Dendritic cell treated with granulocyte-macrophage colony-stimulating factor and Interleukin-4, amounts not matched to agents 40 ng/mL and 50 ng/mL, for 4 days (primary cell): ENCODE measurements at regions not wholly inside any gene's neighbourhood (a gene's known extent, or its start where the extent isn't known, plus 50 kb on each side); places are given as distances from the start of the nearest gene placed in this dataset.
"Not testable (repeated sequence)": the region's sequence is repeated elsewhere in the genome, so short reads cannot be mapped to it uniquely, and the experiment has no call there.

Experiments used
- H3K27ac Mint-ChIP-seq: one replicate; pipeline ENCODE4 v1.8.0; 2022; ENCODE audit warnings: mild to moderate bottlenecking, mixed read lengths
- H3K27me3 Mint-ChIP-seq: one replicate; pipeline ENCODE4 v1.8.0; 2022; ENCODE audit warnings: mild to moderate bottlenecking, mixed read lengths
- H3K36me3 Mint-ChIP-seq: one replicate; pipeline ENCODE4 v1.8.0; 2022; ENCODE audit warnings: low read depth, mixed read lengths
- H3K4me1 Mint-ChIP-seq: one replicate; pipeline ENCODE4 v1.8.0; 2022; ENCODE audit warnings: low read depth, mixed read lengths
- H3K4me3 Mint-ChIP-seq: one replicate; pipeline ENCODE4 v1.8.0; 2022; ENCODE audit warnings: mild to moderate bottlenecking, moderate library complexity, mixed read lengths
- H3K9me3 Mint-ChIP-seq: one replicate; pipeline ENCODE4 v1.8.0; 2022; ENCODE audit warnings: mixed read lengths
- intact Hi-C: fragments of 100-400 bp; cut with micrococcal nuclease; formaldehyde crosslinking; loops from one replicate; pipeline ENCODE4 v1.15.0; 2022

- Mint-ChIP-seq H3K27ac (no peak overlapping the region), H3K4me3 (no peak overlapping the region)
- intact Hi-C loops: no loop called here
Measured at GRCh38 chr6:78131521-78131920, 478.7 kb downstream of the MEI4 start.

GRCh38 chr6:78132671-78133410, 480.0 kb downstream of the MEI4 start:
- no peak overlapping the region for H3K4me3 Mint-ChIP-seq
- H3K27ac Mint-ChIP-seq: no peak overlapping the region
- peaks cover 68% of the 10 kb centered on the region for H3K9me3 Mint-ChIP-seq
- no peaks in the 10 kb centered on the region for H3K4me1 Mint-ChIP-seq
- H3K27me3 Mint-ChIP-seq: no peaks in the 10 kb centered on the region
- H3K36me3 Mint-ChIP-seq: no peaks in the 10 kb centered on the region
- intact Hi-C loops: no loop called here

More at GRCh38 chr6:78131521-78131920, 478.7 kb downstream of the MEI4 start:
- no peaks in the 10 kb centered on the region for H3K36me3 Mint-ChIP-seq
- H3K27me3 Mint-ChIP-seq: no peaks in the 10 kb centered on the region
- H3K4me1 Mint-ChIP-seq: no peaks in the 10 kb centered on the region
- H3K9me3 Mint-ChIP-seq: peaks cover 64% of the 10 kb centered on the region

DNA sequence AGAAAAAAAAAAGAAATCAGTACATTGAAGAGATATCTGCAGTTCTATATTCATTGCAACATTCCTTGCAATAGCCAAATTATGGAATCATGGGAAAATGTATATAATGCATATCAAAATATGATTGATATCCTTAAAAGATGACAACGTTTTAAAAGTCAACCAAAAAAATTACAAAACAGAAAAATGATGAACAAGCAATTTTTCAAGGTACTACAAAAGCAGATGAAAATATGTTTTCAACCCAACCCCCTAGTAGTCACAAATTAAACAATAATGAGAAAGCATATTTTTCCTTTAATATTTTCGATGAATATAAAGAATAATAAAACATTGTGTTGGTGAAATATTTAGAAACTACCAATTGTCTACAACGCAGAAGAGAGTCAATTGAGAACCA, 497.6 kb downstream of the MEI4 start:
- Mint-ChIP-seq H3K27ac (no peak overlapping the region), H3K4me1 (no peaks in the 10 kb centered on the region), H3K9me3 (peaks cover 55% of the 10 kb centered on the region), H3K36me3 (no peaks in the 10 kb centered on the region), H3K4me3 (no peak overlapping the region), H3K27me3 (no peaks in the 10 kb centered on the region)
- intact Hi-C loops: no loop called here

GRCh38 chr6:78153976-78154375, 501.1 kb downstream of the MEI4 start:
- Mint-ChIP-seq H3K9me3 (peaks cover 50% of the 10 kb centered on the region), H3K27me3 (no peaks in the 10 kb centered on the region), H3K27ac (no peak overlapping the region), H3K36me3 (no peaks in the 10 kb centered on the region), H3K4me3 (no peak overlapping the region), H3K4me1 (no peaks in the 10 kb centered on the region)
- intact Hi-C loops: no loop called here

- H3K9me3 Mint-ChIP-seq: peaks cover 29% of the 10 kb centered on the region
- no peaks in the 10 kb centered on the region for H3K27me3 Mint-ChIP-seq
- no peaks in the 10 kb centered on the region for H3K36me3 Mint-ChIP-seq
- H3K4me1 Mint-ChIP-seq: no peaks in the 10 kb centered on the region
- intact Hi-C loops: no loop called here
- H3K27ac Mint-ChIP-seq: no peak overlapping the region
- no peak overlapping the region for H3K4me3 Mint-ChIP-seq
Measured at GRCh38 chr6:78157606-78158005, 504.8 kb downstream of the MEI4 start.

DNA sequence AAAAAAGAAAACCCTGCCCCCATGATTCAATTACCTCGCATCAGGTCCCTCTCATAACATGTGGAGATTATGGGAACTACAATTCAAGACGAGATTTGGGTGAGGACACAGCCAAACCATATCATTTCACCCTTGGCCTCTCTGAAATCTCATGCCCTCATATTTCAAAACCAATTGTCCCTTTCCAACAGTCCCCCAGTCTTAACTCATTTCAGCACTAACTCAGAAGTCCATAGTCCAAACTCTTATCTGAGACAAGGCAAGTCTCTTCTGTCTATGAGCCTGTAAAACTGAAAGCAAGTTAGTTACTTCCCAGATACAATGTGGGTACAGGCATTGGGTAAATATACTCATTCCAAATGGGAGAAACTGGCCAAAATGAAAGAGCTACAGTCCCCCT, 536.1 kb downstream of the MEI4 start:
- Mint-ChIP-seq H3K36me3 (no peaks in the 10 kb centered on the region), H3K27me3 (no peaks in the 10 kb centered on the region), H3K4me3 (no peak overlapping the region), H3K27ac (no peak overlapping the region), H3K9me3 (peaks cover 35% of the 10 kb centered on the region), H3K4me1 (no peaks in the 10 kb centered on the region)
- intact Hi-C loops: no loop called here

DNA sequence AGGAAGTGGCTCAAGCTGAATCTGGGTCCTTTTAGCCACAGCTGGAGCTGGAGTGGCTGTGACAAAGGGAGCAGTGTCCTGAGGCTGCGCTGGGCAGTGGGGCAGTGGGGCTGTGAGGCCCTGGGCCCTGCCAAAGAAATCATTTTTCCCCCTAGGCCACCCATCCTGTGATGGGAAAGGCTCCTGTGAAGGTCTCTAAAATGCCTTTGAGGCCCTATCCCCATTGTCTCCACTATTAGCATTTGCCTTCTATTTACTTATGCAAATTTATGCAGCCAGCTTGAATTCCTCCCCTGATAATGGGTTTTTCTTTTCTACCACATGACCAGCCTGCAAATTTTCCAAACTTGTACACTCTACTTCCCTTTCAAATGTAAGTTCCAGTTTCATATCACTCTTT, 539.2 kb downstream of the MEI4 start:
- Mint-ChIP-seq H3K4me1 (no peaks in the 10 kb centered on the region), H3K36me3 (no peaks in the 10 kb centered on the region), H3K9me3 (peaks cover 26% of the 10 kb centered on the region), H3K27ac (no peak overlapping the region), H3K4me3 (no peak overlapping the region), H3K27me3 (no peaks in the 10 kb centered on the region)
- intact Hi-C loops: no loop called here

DNA sequence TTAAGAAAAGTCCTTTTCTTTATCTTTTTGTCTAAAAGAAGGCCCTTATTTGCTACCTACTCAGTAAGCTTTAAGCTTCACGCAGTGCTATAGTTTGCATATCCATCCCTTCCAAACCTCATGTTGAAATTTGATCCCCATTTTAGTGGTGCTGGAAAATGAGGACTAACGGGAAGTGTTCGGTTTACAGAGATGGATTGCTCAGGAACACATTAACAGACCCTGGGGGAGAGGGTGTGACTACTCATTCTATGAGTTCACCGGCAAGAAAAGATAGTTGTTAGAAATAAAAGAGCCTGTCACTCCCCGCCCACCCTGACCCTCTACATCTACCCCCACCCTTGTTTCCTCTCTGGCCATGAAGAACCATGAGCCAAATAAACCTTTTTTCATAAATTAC, 546.2 kb downstream of the MEI4 start:
- no peaks in the 10 kb centered on the region for H3K4me1 Mint-ChIP-seq

DNA sequence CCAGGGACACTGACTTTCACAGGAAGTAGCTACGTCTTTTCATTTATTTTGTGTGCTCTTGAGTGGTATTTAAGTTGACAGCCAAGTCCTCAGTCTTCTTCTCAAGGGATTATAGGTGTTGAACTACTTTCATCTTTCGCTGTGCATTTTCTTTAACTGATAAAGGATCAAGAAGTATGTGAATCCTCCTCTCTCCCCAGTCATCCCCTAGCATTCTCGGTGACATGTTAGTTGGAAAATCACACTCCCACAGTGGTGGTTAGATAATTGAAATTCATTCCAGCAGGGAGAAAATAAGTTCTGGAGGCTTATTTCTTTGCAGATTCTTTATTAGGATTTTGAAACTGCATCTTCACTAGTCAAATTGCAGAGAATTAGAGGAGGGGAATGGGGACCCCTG, 569.4 kb downstream of the MEI4 start:
- H3K4me1 Mint-ChIP-seq: no peaks in the 10 kb centered on the region

More for the DNA sequence above, 546.2 kb downstream of the MEI4 start:
- Mint-ChIP-seq H3K9me3 (no peaks in the 10 kb centered on the region), H3K27ac (no peak overlapping the region), H3K4me3 (no peak overlapping the region), H3K36me3 (no peaks in the 10 kb centered on the region), H3K27me3 (no peaks in the 10 kb centered on the region)
- intact Hi-C loops: no loop called here

DNA sequence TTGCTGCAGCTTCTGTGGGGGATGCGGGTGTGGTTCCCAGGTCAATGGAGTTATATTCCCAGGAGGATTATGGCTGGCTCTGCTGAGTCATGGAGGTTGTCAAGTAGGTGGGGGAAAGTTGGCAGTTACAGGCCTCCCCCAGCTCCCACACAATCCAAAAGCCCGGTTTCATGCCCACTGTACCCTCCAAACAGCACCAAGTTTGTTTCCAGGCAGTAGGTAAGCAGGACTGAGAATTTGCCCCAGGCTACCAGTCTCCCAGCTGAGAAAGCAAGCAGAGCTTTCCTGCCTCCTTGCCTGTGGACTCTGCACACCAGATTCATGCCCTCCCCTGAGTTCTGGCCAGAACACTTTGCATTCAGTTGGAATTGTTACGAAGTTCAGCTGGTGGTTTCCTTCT, 578.2 kb downstream of the MEI4 start:
- Mint-ChIP-seq H3K27ac (no peak overlapping the region), H3K36me3 (no peaks in the 10 kb centered on the region), H3K27me3 (no peaks in the 10 kb centered on the region), H3K4me3 (no peak overlapping the region), H3K4me1 (no peaks in the 10 kb centered on the region), H3K9me3 (peaks cover 35% of the 10 kb centered on the region)
- intact Hi-C loops: no loop called here

More for the DNA sequence above, 569.4 kb downstream of the MEI4 start:
- intact Hi-C loops: no loop called here
- H3K27ac Mint-ChIP-seq: no peak overlapping the region
- peaks cover 9% of the 10 kb centered on the region for H3K9me3 Mint-ChIP-seq
- H3K36me3 Mint-ChIP-seq: no peaks in the 10 kb centered on the region
- H3K4me3 Mint-ChIP-seq: no peak overlapping the region
- H3K27me3 Mint-ChIP-seq: no peaks in the 10 kb centered on the region

DNA sequence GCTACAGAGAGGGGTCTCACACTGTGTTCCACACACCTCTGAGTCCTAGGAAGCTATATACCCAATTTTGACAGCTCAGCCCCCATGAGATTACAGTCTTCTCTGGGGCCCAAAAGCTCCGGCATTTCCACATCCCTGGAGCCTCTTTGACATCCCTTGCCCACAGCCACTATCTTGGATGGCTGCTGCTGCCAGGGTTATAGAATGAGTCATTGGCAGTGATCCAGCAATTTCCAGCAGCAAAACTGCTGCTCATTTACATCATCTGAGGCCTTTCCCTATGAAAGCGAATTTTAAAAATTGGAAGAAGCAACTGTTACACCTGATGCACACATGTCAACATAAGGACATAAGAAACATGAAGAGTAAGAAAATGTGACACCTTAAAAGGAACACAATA, 590.7 kb downstream of the MEI4 start:
- intact Hi-C loops: no loop called here
- peaks cover 28% of the 10 kb centered on the region for H3K9me3 Mint-ChIP-seq
- H3K36me3 Mint-ChIP-seq: no peaks in the 10 kb centered on the region
- H3K27ac Mint-ChIP-seq: no peak overlapping the region
- no peaks in the 10 kb centered on the region for H3K27me3 Mint-ChIP-seq
- no peaks in the 10 kb centered on the region for H3K4me1 Mint-ChIP-seq
- no peak overlapping the region for H3K4me3 Mint-ChIP-seq

GRCh38 chr6:78251931-78252330, 599.1 kb downstream of the MEI4 start:
- H3K36me3 Mint-ChIP-seq: no peaks in the 10 kb centered on the region
- peaks cover 13% of the 10 kb centered on the region for H3K9me3 Mint-ChIP-seq
- no peak overlapping the region for H3K27ac Mint-ChIP-seq
- H3K27me3 Mint-ChIP-seq: no peaks in the 10 kb centered on the region
- intact Hi-C loops: no loop called here
- H3K4me1 Mint-ChIP-seq: no peaks in the 10 kb centered on the region
- H3K4me3 Mint-ChIP-seq: no peak overlapping the region

DNA sequence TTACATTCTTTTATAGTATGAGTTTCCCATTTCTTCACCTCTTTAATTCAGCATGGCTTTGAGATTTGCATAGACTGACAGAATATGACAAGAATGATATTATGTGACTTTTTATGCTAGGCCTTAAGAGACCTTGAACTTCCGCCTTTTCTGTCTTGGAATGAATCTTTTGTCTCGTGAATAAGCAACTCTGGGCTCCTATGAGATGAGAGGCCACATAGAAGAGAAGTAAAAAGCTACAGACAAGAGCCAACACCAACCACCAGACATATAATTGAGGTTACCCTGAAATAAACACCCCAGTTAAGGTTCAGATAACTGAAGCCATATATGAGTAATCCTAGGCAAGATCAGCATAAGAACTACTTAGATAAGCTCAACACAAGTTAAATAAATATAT, 600.8 kb downstream of the MEI4 start:
- Mint-ChIP-seq H3K4me3 (no peak overlapping the region), H3K27ac (no peak overlapping the region), H3K9me3 (peaks cover 17% of the 10 kb centered on the region), H3K4me1 (no peaks in the 10 kb centered on the region), H3K27me3 (no peaks in the 10 kb centered on the region), H3K36me3 (no peaks in the 10 kb centered on the region)
- intact Hi-C loops: no loop called here

GRCh38 chr6:78259935-78260334, 607.1 kb downstream of the MEI4 start:
- Mint-ChIP-seq H3K4me1 (no peaks in the 10 kb centered on the region), H3K27me3 (no peaks in the 10 kb centered on the region), H3K4me3 (no peak overlapping the region), H3K9me3 (peaks cover 30% of the 10 kb centered on the region), H3K27ac (no peak overlapping the region), H3K36me3 (no peaks in the 10 kb centered on the region)
- intact Hi-C loops: no loop called here

DNA sequence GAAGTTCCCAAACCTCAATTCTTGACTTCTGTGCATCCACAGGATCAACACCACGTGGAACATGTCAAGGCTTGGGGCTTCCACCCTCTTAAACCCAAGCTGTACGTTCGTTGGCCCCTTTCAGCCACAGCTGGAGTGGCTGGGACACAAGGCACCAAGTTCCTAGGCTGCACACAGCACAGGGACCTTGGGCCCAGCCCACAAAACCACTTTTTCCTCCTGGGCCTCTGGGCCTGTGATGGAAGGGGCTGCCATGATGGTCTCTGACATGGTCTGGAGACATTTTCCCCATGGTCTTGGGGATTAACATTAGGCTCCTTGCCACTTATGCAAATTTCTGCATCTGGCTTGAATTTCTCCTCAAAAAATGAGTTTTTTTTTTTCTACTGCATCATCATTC, 606.9 kb upstream of the IRAK1BP1 start:
- H3K27ac Mint-ChIP-seq, intact Hi-C loops, H3K27me3 Mint-ChIP-seq, H3K4me3 Mint-ChIP-seq, H3K36me3 Mint-ChIP-seq, H3K4me1 Mint-ChIP-seq: not testable (repeated sequence)
- peaks cover 30% of the 10 kb centered on the region for H3K9me3 Mint-ChIP-seq
